ENCODE measurements at regions not wholly inside any gene's neighbourhood (a gene's known extent, or its start where the extent isn't known, plus 50 kb on each side); places are given as distances from the start of the nearest gene placed in this dataset.

GRCh38 chr7:131619336-131620305 is 63.2 kb upstream of the PODXL start:
- Mint-ChIP-seq H3K27me3 (ENCODE audit: low read depth) (peaks cover 2% of the 10 kb centered on the region), H3K27ac (no peak overlapping the region), H3K36me3 (ENCODE audit: low read depth) (no peaks in the 10 kb centered on the region), H3K9me3 (no peaks in the 10 kb centered on the region), H3K4me3 (no peak overlapping the region), H3K4me1 (ENCODE audit: low read depth) (no peaks in the 10 kb centered on the region)
- DNase-seq (ENCODE audit: low spot score) = no peak

- no peaks in the 10 kb centered on the region for H3K4me1 Mint-ChIP-seq (ENCODE audit: low read depth)
- no peaks in the 10 kb centered on the region for H3K9me3 Mint-ChIP-seq
- H3K36me3 Mint-ChIP-seq (ENCODE audit: low read depth) = no peaks in the 10 kb centered on the region
- no peak overlapping the region for H3K27ac Mint-ChIP-seq
- H3K27me3 Mint-ChIP-seq (ENCODE audit: low read depth) = no peaks in the 10 kb centered on the region
- DNase-seq (ENCODE audit: low spot score) = no peak
- H3K4me3 Mint-ChIP-seq = no peak overlapping the region
These were observed 62.0 kb upstream of the PODXL start for GRCh38 chr7:131618391-131618790.

GRCh38 chr7:131616487-131617200 is 60.2 kb upstream of the PODXL start:
- no peaks in the 10 kb centered on the region for H3K4me1 Mint-ChIP-seq (ENCODE audit: low read depth)
- H3K4me3 Mint-ChIP-seq = no peak overlapping the region
- H3K27me3 Mint-ChIP-seq (ENCODE audit: low read depth) = no peaks in the 10 kb centered on the region
- H3K9me3 Mint-ChIP-seq = no peaks in the 10 kb centered on the region
- DNase-seq (ENCODE audit: low spot score) = no peak
- H3K27ac Mint-ChIP-seq = no peak overlapping the region
- no peaks in the 10 kb centered on the region for H3K36me3 Mint-ChIP-seq (ENCODE audit: low read depth)

- Mint-ChIP-seq H3K27me3 (ENCODE audit: low read depth) (no peaks in the 10 kb centered on the region), H3K36me3 (ENCODE audit: low read depth) (no peaks in the 10 kb centered on the region), H3K27ac (no peak overlapping the region), H3K4me1 (ENCODE audit: low read depth) (no peaks in the 10 kb centered on the region), H3K9me3 (no peaks in the 10 kb centered on the region), H3K4me3 (no peak overlapping the region)
- no peak for DNase-seq (ENCODE audit: low spot score)
These were observed 57.5 kb upstream of the PODXL start for GRCh38 chr7:131613909-131614308.

- H3K36me3 Mint-ChIP-seq (ENCODE audit: low read depth) = no peaks in the 10 kb centered on the region
- DNase-seq (ENCODE audit: low spot score) = no peak
- no peaks in the 10 kb centered on the region for H3K9me3 Mint-ChIP-seq
- H3K4me1 Mint-ChIP-seq (ENCODE audit: low read depth) = no peaks in the 10 kb centered on the region
- no peak overlapping the region for H3K27ac Mint-ChIP-seq
- H3K27me3 Mint-ChIP-seq (ENCODE audit: low read depth) = peaks cover 8% of the 10 kb centered on the region
- H3K4me3 Mint-ChIP-seq = no peak overlapping the region
These were observed 53.6 kb upstream of the PODXL start for GRCh38 chr7:131610007-131610406.

GRCh38 chr7:131608116-131608500 is 51.7 kb upstream of the PODXL start:
- Mint-ChIP-seq H3K27ac (no peak overlapping the region), H3K27me3 (ENCODE audit: low read depth) (peaks cover 17% of the 10 kb centered on the region), H3K4me3 (no peak overlapping the region), H3K4me1 (ENCODE audit: low read depth) (no peaks in the 10 kb centered on the region), H3K36me3 (ENCODE audit: low read depth) (no peaks in the 10 kb centered on the region), H3K9me3 (no peaks in the 10 kb centered on the region)
- no peak for DNase-seq (ENCODE audit: low spot score)

GRCh38 chr7:131607291-131608115 is 51.1 kb upstream of the PODXL start:
- no peak overlapping the region for H3K27ac Mint-ChIP-seq
- peaks cover 22% of the 10 kb centered on the region for H3K27me3 Mint-ChIP-seq (ENCODE audit: low read depth)
- no peak for DNase-seq (ENCODE audit: low spot score)
- no peaks in the 10 kb centered on the region for H3K4me1 Mint-ChIP-seq (ENCODE audit: low read depth)
- no peaks in the 10 kb centered on the region for H3K36me3 Mint-ChIP-seq (ENCODE audit: low read depth)
- no peaks in the 10 kb centered on the region for H3K9me3 Mint-ChIP-seq
- no peak overlapping the region for H3K4me3 Mint-ChIP-seq

GRCh38 chr7:131606346-131607290 is 50.2 kb upstream of the PODXL start:
- DNase-seq (ENCODE audit: low spot score) = peak; percentile 5

More at GRCh38 chr7:131606346-131607290, 50.2 kb upstream of the PODXL start:
- Mint-ChIP-seq H3K27me3 (ENCODE audit: low read depth) (peaks cover 22% of the 10 kb centered on the region), H3K4me1 (ENCODE audit: low read depth) (no peaks in the 10 kb centered on the region), H3K4me3 (no peak overlapping the region), H3K9me3 (no peaks in the 10 kb centered on the region), H3K36me3 (ENCODE audit: low read depth) (no peaks in the 10 kb centered on the region), H3K27ac (no peak overlapping the region)
